Stimulated activated naive CD8-positive, alpha-beta T cell treated with anti-CD3 and anti-CD28 coated beads, Interleukin-15, Interleukin-2, amounts not matched to agents 100 U/mL and 50 U/mL, for 24 hours (primary cell): ENCODE measurements at regions not wholly inside any gene's neighbourhood (a gene's known extent, or its start where the extent isn't known, plus 50 kb on each side); places are given as distances from the start of the nearest gene placed in this dataset.

ENCODE experiments used
- ATAC-seq: fragments of 150-1000 bp; cut with Tn5 transposase; one replicate; pipeline ENCODE4 v1.10.0; 2021
- DNase-seq: peaks from one replicate; pipeline ENCODE4 v3.0.0; 2021

GRCh38 chrX:5526191-5526590 lies 702.5 kb downstream of the NLGN4X start:
- no peak for ATAC-seq
- no peak for DNase-seq

GRCh38 chrX:5490786-5491563 lies 737.7 kb downstream of the NLGN4X start:
- ATAC-seq (no peak), DNase-seq (no peak)

- DNase-seq: no peak
- ATAC-seq: no peak
Observed at GRCh38 chrX:5474282-5474681, 754.4 kb downstream of the NLGN4X start.

- ATAC-seq (no peak), DNase-seq (no peak)
Observed at GRCh38 chrX:5458300-5458842, 770.3 kb downstream of the NLGN4X start.

GRCh38 chrX:5449323-5449722 lies 779.3 kb downstream of the NLGN4X start:
- DNase-seq (no peak), ATAC-seq (no peak)

DNA sequence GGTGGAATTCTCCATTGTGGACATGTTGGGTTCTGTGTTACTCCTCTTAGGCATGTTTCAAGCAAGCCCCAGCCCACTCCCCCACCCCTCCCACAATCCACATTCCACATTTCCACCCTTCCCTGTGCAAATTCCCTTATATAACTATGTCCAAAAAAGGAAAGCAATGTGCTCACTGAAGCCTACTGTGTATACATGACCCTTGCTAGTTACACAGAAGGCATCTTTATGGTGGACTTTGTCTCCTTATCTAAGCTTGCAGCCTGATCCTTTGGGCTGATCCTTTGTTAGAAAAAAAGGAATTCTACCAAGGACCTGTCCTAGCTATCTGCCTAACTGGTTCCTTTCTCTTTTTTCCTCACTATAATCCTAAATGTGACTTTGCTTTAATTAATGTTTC lies 796.8 kb downstream of the NLGN4X start:
- ATAC-seq: no peak

DNA sequence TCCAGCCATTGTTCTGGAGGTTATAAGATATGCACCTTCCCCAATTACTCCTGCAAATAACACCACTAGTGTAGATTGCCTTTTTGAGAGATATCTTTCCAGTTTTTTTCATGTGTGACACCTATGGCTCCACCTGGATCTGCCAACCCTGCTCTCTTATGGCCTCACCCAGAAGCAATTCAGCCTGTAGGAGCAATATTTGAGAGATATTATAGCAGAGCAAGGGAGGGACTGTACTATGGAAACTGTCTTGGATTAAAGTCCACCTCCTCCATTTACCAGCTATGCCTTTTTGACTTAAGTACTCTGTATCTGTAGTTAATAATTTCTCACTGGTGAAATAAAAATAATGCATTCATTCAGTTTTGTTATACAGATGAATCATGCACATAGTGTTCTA lies 803.5 kb downstream of the NLGN4X start:
- no peak for ATAC-seq
- no peak for DNase-seq

More for the DNA sequence above, 796.8 kb downstream of the NLGN4X start:
- DNase-seq: no peak

GRCh38 chrX:5417381-5417780 lies 811.3 kb downstream of the NLGN4X start:
- DNase-seq (no peak), ATAC-seq (no peak)

DNA sequence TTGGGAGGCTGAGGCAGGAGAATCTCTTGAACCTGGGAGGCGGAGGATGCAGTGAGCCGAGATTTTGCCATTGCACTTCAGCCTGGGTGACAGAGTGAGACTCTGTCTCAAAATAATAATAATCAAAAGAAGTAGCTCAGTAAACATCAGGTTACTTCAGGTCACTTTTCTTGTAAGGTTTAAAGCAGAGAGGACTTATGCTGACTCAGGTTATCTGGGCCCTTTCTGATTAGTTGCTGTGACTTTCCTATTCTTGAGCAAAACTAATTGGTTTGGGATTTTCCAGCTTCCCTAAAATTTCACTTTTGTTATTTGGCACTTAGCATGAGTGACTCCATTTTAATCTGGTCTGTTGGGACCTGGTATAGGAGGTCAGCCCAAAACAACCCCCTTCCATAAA lies 812.9 kb downstream of the NLGN4X start:
- no peak for DNase-seq
- no peak for ATAC-seq

- ATAC-seq: no peak
- DNase-seq: no peak
Observed at GRCh38 chrX:5409106-5409505, 819.6 kb downstream of the NLGN4X start.

GRCh38 chrX:5402461-5402860 lies 826.2 kb downstream of the NLGN4X start:
- ATAC-seq: no peak
- no peak for DNase-seq

DNA sequence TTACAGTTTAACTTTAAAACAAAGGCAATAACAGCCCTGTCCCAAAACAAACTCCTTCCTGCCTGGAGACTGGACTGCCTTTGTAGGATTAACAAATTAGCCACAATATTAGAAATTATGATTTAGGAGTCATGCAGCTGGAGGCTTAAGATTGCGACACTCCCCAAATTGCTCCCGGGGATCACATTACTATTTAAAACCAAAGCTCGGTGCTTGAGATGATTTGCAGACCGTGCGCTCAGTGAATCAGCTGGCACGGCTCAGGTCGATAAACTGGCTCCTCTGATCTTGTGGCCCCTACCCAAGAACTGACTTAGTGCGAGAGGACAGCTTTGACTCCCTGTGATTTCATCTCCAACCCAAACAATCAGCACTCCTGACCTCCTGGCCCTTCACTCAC lies 829.3 kb downstream of the NLGN4X start:
- ATAC-seq (no peak), DNase-seq (no peak)

DNA sequence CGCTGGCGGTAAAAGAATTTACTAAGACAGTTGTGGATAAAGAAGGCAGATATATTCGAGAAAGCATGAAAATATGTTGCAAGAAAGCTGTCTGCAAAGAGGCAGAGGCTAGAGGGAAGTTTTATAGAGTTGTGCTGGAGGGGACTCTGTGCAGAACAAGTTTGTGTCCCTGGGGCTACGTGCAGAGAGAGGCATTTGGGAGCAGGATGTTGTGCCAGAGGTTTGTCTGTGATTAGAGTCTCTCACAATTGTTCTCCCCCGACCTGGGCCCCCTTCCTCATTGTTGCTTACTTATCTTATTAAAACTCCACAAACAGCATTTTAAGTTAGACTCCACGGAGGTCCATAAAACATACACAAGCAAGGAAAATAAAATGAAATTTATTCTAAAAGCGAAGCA lies 831.3 kb downstream of the NLGN4X start:
- no peak for DNase-seq
- ATAC-seq: no peak

GRCh38 chrX:5390376-5390775 lies 838.3 kb downstream of the NLGN4X start:
- ATAC-seq (no peak), DNase-seq (no peak)

- ATAC-seq (no peak), DNase-seq (no peak)
Observed at GRCh38 chrX:5388087-5388486, 840.6 kb downstream of the NLGN4X start.

DNA sequence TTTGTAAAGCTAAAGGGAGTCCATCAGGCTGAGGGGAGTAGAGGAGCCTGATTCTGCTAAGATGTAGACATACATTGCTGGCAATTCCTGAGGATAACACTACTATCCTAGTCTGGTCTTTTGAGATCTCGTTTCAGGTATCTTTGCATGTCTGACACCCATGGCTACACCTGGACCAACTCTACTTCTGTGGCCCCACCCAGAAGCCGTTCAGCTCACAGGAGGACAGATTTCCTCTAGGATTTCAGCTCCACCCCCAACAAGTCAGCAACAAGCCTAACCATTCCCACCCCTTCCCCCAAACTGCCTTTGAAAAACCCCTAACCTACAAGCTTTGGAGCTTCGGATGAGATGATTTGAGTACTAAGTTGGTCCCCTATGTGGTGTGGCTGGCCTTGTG lies 848.2 kb downstream of the NLGN4X start:
- DNase-seq (no peak), ATAC-seq (no peak)

DNA sequence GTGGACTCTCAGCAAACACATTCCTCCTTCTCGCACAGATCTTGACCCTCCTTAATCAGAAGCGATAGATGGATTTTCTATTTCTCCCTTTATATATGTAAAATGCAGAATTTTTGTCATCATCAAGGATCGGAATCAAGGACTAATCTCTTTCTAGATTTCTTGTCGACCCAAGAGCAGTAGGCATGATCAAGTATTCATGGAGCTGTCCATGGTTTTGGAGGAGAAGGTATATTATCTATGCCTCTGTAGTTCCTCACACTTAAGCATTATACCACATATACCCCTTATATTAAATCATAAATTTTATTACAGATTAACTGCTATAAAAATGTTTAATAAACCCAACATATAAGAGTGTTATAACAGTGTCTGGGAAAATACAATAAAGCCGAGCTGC lies 886.8 kb downstream of the NLGN4X start:
- ATAC-seq: no peak

DNA sequence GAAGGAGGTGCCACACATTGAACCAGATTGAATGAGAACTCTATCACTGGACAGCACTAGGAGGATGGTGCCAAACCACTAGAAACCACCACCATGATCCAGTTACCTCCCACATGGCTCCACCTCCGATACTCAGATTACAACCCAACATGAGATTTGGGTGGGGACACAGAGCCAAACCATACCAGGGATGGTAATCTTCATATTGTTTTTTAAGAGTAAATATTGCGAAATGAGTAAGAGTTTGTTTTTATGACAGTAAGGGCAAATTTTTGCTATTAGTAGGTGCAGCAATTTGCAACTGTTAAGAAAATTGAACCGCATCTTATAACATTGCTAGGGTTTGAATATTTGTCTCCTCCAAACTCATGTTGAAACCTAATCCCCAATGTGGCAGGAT lies 891.5 kb downstream of the NLGN4X start:
- ATAC-seq: no peak
- DNase-seq: no peak

More for the DNA sequence above, 886.8 kb downstream of the NLGN4X start:
- DNase-seq: no peak

GRCh38 chrX:5324546-5324945 lies 904.1 kb downstream of the NLGN4X start:
- no peak for ATAC-seq
- DNase-seq: no peak

DNA sequence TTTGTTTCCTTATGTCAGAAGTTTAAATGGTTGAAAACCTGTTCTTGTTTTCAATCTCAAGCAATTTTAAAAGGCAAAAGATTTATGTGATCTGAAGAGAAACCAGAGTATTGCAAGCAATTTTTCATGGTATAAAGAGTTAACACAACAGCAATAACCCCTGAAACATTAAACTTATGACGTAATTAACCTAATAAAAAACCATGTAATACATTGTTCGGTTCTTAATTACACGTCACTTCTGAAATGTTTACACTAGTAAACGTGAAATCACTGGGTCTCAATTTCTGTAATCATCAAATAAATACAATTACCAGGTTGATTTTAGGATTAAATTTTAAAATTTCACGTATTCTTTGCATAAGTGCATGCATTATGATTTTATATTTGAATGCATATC lies 914.5 kb downstream of the NLGN4X start:
- no peak for ATAC-seq
- DNase-seq: no peak

- DNase-seq (no peak), ATAC-seq (no peak)
Observed at GRCh38 chrX:5307416-5307815, 921.3 kb downstream of the NLGN4X start.

- no peak for DNase-seq
- ATAC-seq: no peak
Observed at GRCh38 chrX:5306654-5307121, 922.0 kb downstream of the NLGN4X start.

GRCh38 chrX:5305452-5305851 lies 923.2 kb downstream of the NLGN4X start:
- DNase-seq (no peak), ATAC-seq (no peak)

GRCh38 chrX:5295004-5295403 lies 933.7 kb downstream of the NLGN4X start:
- ATAC-seq (no peak), DNase-seq (no peak)
